Skeletal muscle cell (primary cell): ENCODE measurements at regions not wholly inside any gene's neighbourhood (a gene's known extent, or its start where the extent isn't known, plus 50 kb on each side); places are given as distances from the start of the nearest gene placed in this dataset.

Source experiments
- DNase-seq: peaks from one replicate; pipeline ENCODE4 v3.0.0-alpha.2; 2010; ENCODE audit warnings: low read depth
- H3K4me3 ChIP-seq: 2 replicates; pipeline ENCODE4 v1.5.1; 2011; ENCODE audit warnings: low read depth, mild to moderate bottlenecking, control low read depth, low read length, moderate library complexity

- no peak overlapping the region for H3K4me3 ChIP-seq
- no peak for DNase-seq
Observed at GRCh38 chr9:81832571-81833285, 95.5 kb upstream of the SPATA31D4 start.

- DNase-seq = no peak
- no peak overlapping the region for H3K4me3 ChIP-seq
Observed at GRCh38 chr9:81833563-81834345, 94.5 kb upstream of the SPATA31D4 start.

GRCh38 chr9:81841333-81841732, 86.9 kb upstream of the SPATA31D4 start:
- DNase-seq = no peak
- H3K4me3 ChIP-seq = no peak overlapping the region

- no peak for DNase-seq
- no peak overlapping the region for H3K4me3 ChIP-seq
Observed at GRCh38 chr9:81844131-81844567, 84.1 kb upstream of the SPATA31D4 start.

- no peak for DNase-seq
- no peak overlapping the region for H3K4me3 ChIP-seq
Observed at GRCh38 chr9:81847181-81847915, 80.9 kb upstream of the SPATA31D4 start.

DNA sequence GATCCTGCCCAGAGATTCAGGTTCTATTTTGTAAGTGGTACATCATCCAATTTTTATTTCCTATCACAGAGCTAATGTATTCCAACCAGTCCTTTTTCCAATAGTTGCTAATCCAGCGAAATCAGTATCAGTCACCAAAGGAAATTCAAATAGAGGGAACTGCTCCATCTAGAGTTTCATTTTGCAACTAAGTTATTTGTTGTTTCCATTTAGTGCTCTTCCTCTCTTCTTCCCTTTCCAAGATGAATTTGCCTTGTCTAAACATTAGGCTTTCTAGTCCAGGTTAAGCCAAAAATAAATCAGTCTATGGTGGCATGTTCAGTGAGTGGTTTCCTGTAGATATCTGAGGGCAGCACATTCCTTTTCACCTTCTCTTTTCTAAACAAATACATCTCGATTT, 79.8 kb upstream of the SPATA31D4 start:
- no peak overlapping the region for H3K4me3 ChIP-seq
- DNase-seq = no peak

DNA sequence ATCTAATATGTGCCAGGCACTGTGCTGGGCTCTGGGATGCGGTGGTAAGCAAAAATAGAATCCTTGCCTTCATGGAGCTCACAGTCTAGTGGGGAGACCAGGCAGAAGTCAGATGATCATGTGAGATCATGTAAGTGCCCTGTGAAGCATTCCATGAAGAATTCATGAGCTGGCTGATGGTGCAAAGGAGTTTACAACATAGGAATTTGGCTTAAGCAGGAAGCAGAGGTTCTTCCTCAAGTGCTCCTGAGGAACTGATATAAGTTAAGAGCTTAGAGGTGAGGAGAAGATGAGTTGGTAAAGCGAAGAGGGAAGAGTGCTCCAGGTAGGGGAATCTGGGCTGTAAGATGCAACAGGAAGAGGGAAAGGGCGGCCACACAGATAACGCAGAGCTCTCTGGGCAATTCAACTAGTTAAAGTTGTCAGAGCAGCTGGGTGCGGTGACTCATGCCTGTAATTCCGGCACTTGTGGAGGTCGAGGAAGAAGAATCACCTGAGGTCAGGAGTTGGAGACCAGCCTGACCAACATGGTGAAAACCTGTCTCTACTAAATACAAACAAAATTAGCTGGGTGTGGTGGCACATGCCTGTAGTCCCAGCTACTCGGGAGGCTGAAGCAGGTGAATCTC, 78.5 kb upstream of the SPATA31D4 start:
- DNase-seq = no peak
- no peak overlapping the region for H3K4me3 ChIP-seq

DNA sequence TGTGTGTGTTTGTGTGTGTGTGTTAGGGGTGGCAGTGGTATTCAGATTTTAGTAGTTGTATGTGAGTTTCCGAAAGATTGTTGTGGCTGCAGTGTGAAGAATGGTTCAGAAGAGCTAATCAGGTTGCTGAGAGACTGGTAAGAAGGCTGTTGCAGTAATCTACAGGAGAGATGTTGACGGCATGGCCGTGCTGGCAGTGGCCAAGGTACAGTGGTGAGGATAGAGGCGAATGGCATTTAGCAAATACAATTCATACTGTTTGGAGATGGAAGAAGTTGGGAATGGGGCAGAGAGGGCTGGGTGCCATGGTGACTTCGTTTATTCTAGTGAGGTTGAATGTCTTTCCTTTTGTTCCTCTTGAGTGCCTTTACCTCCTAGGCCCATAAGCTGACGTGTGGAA, 77.5 kb upstream of the SPATA31D4 start:
- no peak overlapping the region for H3K4me3 ChIP-seq
- no peak for DNase-seq

- DNase-seq = no peak
- H3K4me3 ChIP-seq = no peak overlapping the region
Observed at GRCh38 chr9:81851340-81851739, 76.9 kb upstream of the SPATA31D4 start.

- no peak for DNase-seq
- no peak overlapping the region for H3K4me3 ChIP-seq
Observed at GRCh38 chr9:81852820-81853219, 75.4 kb upstream of the SPATA31D4 start.

- no peak overlapping the region for H3K4me3 ChIP-seq
- peak; percentile 60 for DNase-seq
Observed at GRCh38 chr9:81855538-81855937, 72.7 kb upstream of the SPATA31D4 start.

DNA sequence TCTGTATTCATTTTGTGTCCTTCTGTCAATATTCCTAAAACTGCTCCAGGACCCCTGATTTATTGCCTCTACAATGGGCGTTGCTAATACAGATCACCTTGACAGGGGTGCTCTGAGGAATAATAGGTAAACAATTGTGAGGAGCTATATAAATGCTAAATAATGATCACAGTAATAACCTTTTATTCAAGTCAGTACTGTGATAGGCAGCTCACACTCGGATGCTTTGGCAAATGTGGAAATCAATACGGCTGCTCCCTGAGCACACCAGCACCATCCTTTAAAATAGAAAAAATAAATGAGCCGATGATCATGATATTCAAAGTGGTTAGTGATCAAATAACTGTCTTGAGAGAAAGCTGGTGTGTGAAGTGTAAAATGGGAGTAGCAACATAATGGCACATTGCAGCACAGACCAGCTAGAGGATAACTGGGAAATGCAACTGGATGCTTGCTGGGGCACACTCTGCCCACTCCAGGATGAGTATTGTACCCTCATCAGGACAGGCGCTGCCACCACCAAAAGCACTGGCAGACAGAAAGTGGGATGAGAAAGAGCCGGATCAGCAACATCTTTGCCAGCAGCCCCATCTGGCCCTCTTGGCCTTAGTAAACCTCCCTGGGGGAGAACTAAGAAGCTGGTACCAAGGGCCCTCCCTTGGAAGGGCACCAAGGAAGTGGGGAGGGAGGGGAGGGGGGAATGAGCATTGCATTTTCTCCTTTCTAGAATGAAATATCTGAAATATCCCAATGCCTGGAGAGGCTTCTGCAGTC, 69.4 kb upstream of the SPATA31D4 start:
- DNase-seq = no peak
- H3K4me3 ChIP-seq = no peak overlapping the region

DNA sequence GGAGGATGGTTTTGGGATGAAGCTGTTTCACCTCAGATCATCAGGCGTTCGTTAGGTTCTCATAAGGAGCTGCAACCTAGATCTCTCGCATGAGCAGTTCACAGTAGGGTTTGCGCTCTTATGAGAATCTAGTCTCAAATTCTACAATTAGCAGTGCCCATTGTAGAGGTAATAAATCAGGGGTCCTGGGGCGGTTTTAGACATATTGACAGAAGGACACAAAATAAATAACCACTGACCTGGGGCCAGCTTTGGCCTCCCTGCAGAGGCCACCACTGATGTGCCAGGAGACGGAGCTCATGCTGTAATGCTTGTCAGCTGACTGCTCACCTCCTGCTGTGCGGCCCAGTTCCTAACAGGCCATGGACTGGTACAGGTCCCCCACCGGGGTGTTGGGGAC, 67.6 kb upstream of the SPATA31D4 start:
- no peak overlapping the region for H3K4me3 ChIP-seq

DNA sequence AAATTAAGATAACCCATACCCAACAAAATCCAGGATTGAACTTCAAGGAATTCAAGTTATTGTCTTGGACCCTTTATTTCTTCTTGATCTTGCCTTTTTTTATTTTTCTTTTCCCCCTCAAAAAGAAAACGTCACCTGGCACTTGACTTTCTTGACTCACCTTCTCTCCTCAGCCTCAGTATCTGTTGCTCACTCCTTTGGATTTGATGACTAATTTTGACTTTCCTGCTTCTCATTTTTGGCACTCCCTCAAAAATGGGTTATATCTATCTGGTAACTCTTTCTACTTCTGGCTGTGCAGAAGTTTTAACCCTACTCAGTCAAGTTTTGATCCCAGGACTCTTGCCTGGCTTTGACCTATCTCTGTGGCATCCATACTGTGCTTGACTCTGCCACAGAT, 66.6 kb upstream of the SPATA31D4 start:
- DNase-seq = peak; percentile 25
- H3K4me3 ChIP-seq = no peak overlapping the region

More for the DNA sequence above, 67.6 kb upstream of the SPATA31D4 start:
- DNase-seq = no peak

GRCh38 chr9:81868145-81868544, 60.1 kb upstream of the SPATA31D4 start:
- H3K4me3 ChIP-seq = no peak overlapping the region
- DNase-seq = no peak

DNA sequence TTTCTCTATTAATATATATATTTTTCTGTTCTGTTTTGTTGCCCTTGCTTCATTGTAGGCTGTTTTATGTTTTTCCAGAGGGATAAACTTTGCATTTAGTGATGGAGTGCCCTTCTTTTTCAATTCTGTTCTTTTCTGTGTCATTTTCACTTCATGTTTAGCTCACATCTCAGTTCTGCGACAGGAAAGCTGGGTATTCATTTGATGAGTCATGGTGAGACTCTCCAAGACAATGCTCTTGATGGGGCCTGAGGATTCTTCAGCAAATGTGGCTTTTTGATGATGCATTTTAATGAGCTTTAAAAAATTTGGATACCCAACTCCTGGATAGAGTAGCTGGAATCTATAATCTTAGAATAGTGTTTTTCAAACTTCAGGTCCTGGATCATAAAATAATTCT, 56.5 kb upstream of the SPATA31D4 start:
- DNase-seq = peak; percentile 27
- H3K4me3 ChIP-seq = no peak overlapping the region

- H3K4me3 ChIP-seq = no peak overlapping the region
Observed at GRCh38 chr9:81874250-81874649, 54.0 kb upstream of the SPATA31D4 start.

DNA sequence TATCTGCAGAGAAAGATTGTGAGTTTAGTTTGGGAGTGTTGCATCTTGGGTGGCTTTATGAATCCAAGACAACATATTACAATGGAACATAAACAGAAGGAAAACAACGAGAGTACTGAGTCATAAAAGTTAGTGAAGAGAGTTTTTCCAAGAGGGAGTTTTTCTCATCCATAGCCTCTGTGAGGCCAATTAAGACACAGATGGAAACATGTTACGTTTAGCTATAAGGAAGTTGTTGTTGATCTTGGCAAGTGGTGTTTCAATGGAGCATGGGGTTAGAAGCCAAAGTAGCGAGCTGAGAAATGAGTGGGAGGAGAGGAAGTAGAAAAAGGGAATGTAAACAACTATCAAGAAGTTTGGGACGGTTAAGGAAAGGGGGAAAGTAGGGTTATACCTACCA, 53.3 kb upstream of the SPATA31D4 start:
- no peak overlapping the region for H3K4me3 ChIP-seq
- DNase-seq = peak; percentile 86

More at GRCh38 chr9:81874250-81874649, 54.0 kb upstream of the SPATA31D4 start:
- no peak for DNase-seq

GRCh38 chr9:81877047-81877446, 51.2 kb upstream of the SPATA31D4 start:
- no peak overlapping the region for H3K4me3 ChIP-seq
- no peak for DNase-seq
